Uterus (tissue), 3 donors: ENCODE measurements at regions not wholly inside any gene's neighbourhood (a gene's known extent, or its start where the extent isn't known, plus 50 kb on each side); places are given as distances from the start of the nearest gene placed in this dataset.
"Not testable (repeated sequence)": the region's sequence is repeated elsewhere in the genome, so short reads cannot be mapped to it uniquely, and the experiment has no call there.

ENCODE experiments used
- DNase-seq, 2 donors: peaks; one replicate each; pipeline ENCODE4 v3.0.0-alpha.2; 2019 to 2020
- H3K27ac ChIP-seq, 2 donors: fragments of 200-600 bp; sonication (generic); 1 replicate in 1 of 2; 2 replicates in 1 of 2; pipeline ENCODE4 v1.5.1; 2016 to 2018
- H3K27me3 ChIP-seq, 2 donors: fragments of 200-600 bp; sonication (generic); one replicate each; pipeline ENCODE4 v1.5.1; 2018 to 2019; ENCODE audit warnings: control low read depth in 1 of 2
- H3K36me3 ChIP-seq, 2 donors: fragments of 200-600 bp; sonication (generic); one replicate each; pipeline ENCODE4 v1.5.1; 2019; ENCODE audit warnings: control low read depth in 1 of 2
- H3K4me1 ChIP-seq, 2 donors: fragments of 200-600 bp; sonication (generic); one replicate each; pipeline ENCODE4 v1.5.1; 2018 to 2019; ENCODE audit warnings: control low read depth in 1 of 2
- H3K4me3 ChIP-seq, 2 donors: fragments of 200-600 bp; sonication (generic); 1 replicate in 1 of 2; 2 replicates in 1 of 2; pipeline ENCODE4 v1.5.1; 2018 to 2019; ENCODE audit warnings: mild to moderate bottlenecking in 1 of 2
- H3K9me3 ChIP-seq, 2 donors: fragments of 200-600 bp; sonication (generic); one replicate each; pipeline ENCODE4 v1.5.1; 2019; ENCODE audit warnings: control low read depth in 1 of 2
- POLR2A ChIP-seq, 2 donors: fragments of 450-650 bp; IDR thresholded peaks; one replicate each; pipeline ENCODE4 v1.6.1; 2016; ENCODE audit warnings: antibody characterized with exemption in 2 of 2, mild to moderate bottlenecking in 1 of 2, moderate library complexity in 1 of 2
- intact Hi-C: fragments of 100-400 bp; cut with DNase I; formaldehyde crosslinking; loops from one replicate; pipeline ENCODE4 v1.15.1; 2023; ENCODE audit warnings: low total_unique reads
- TF ChIP-seq, protein P1 (sequence below), 4 experiments: fragments of 200-600 bp in 2 of 4; fragments of 450-650 bp in 2 of 4; sonication (generic) in 2 of 4; IDR thresholded peaks; one replicate each; pipeline ENCODE4 v1.5.1; 2016 to 2019; ENCODE audit warnings: antibody characterized with exemption in 4 of 4, mild to moderate bottlenecking in 2 of 4, moderate library complexity in 1 of 4
- donor health status: DM: yes; HTN: yes; CAD: no.

DNA sequence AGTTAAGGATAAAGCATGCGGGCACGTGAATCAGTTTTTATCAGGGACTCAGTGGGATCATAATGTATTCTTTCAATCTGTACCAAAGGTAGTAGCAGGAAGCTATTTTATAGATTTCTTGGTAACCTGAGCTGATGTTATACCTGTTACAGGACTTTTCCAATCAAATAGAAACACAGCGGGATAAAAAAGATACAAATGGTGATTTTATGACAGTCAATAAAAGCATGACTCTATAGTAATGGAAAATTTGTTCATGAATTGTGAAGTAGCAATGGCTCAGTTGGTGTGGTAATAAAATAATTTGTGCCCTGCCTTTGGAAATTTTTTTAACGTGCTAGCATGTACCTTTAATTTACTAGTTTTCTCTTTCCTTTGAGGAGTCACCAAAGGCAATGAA is 300.7 kb upstream of the CELF2 start:
- Histone ChIP-seq H3K36me3 (no peaks in the 10 kb centered on the region), H3K4me1 (no peaks in the 10 kb centered on the region), H3K27me3 (no peaks in the 10 kb centered on the region), H3K27ac (no peak overlapping the region), H3K4me3 (no peak overlapping the region), H3K9me3 (no peaks in the 10 kb centered on the region)
- TF ChIP-seq, protein P1, sequence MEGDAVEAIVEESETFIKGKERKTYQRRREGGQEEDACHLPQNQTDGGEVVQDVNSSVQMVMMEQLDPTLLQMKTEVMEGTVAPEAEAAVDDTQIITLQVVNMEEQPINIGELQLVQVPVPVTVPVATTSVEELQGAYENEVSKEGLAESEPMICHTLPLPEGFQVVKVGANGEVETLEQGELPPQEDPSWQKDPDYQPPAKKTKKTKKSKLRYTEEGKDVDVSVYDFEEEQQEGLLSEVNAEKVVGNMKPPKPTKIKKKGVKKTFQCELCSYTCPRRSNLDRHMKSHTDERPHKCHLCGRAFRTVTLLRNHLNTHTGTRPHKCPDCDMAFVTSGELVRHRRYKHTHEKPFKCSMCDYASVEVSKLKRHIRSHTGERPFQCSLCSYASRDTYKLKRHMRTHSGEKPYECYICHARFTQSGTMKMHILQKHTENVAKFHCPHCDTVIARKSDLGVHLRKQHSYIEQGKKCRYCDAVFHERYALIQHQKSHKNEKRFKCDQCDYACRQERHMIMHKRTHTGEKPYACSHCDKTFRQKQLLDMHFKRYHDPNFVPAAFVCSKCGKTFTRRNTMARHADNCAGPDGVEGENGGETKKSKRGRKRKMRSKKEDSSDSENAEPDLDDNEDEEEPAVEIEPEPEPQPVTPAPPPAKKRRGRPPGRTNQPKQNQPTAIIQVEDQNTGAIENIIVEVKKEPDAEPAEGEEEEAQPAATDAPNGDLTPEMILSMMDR (IDR thresholded peaks at IDR 0.05): no peak
- no peak for TF ChIP-seq POLR2A (IDR thresholded peaks at IDR 0.05)
- no peak for DNase-seq
- intact Hi-C loops: no loop called here

DNA sequence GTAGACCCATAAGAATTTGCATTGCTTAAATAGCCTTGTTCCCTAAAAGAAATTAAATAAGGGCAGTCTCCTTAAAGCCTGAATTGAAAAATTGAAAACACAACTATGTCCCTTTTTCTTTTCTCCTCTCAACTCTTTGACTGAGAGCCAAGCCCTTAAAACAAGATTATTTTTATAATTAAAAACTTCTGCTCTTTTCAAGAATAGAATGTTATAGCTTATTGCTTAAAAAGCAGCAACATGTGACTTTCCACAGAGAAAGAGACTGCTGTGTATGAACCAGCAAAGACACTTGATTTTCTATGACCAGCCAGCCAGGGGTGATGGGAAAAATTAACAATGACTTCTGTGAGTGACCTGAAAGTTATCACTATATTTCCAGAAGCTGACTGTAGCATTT is 295.2 kb upstream of the CELF2 start:
- DNase-seq: no peak
- Histone ChIP-seq H3K27me3 (no peaks in the 10 kb centered on the region), H3K4me1 (no peaks in the 10 kb centered on the region), H3K36me3 (no peaks in the 10 kb centered on the region), H3K9me3 (no peaks in the 10 kb centered on the region), H3K27ac (no peak overlapping the region), H3K4me3 (no peak overlapping the region)
- intact Hi-C loops: no loop called here
- no peak for TF ChIP-seq POLR2A (IDR thresholded peaks at IDR 0.05)
- TF ChIP-seq, protein P1 (IDR thresholded peaks at IDR 0.05): no peak

DNA sequence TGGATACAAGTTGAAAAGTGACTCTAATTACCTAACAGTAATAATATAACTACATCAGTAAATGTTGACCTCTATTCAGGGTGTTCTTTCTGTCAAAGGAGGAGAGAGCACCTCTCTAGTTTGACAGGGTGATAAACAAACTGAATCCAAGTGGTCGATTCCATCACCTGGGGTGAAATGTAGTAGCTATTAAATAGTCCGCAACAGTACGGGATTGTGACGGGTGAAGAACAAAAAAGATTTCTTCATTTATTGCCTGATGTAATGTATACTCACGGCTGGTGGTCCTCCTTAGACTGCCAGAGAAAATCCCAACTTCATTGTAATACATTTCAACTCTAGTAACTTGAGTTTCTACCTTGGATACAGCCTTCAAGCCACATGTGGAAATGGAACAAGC is 292.5 kb upstream of the CELF2 start:
- H3K27me3 ChIP-seq: no peaks in the 10 kb centered on the region
- DNase-seq: no peak
- no peak overlapping the region for H3K27ac ChIP-seq
- H3K4me1 ChIP-seq: no peaks in the 10 kb centered on the region
- H3K4me3 ChIP-seq: no peak overlapping the region
- H3K36me3 ChIP-seq: no peaks in the 10 kb centered on the region
- H3K9me3 ChIP-seq: no peaks in the 10 kb centered on the region
- intact Hi-C loops: no loop called here
- TF ChIP-seq, protein P1 (IDR thresholded peaks at IDR 0.05): no peak
- no peak for TF ChIP-seq POLR2A (IDR thresholded peaks at IDR 0.05)

DNA sequence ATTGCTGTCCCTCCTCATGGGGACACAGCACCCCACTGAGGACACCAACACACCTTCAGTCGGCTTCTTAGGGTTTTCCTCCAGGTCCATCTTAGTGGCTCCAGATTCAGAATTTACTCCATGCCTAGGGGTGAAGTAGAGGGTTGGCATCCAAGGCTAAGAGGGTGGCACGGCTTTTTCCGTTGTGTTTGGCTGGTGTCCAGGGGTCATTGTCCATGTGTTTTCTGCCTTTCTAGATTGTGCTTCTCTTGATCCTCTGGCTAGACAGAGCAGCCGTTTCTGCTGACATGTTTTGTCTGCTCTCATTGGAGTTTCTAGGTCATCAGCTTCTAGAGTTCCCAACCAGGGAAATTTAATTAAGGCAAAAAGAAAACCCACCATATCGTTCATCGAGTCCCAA is 291.6 kb upstream of the CELF2 start:
- no peaks in the 10 kb centered on the region for H3K36me3 ChIP-seq
- H3K27ac ChIP-seq: no peak overlapping the region
- intact Hi-C loops: no loop called here
- no peaks in the 10 kb centered on the region for H3K27me3 ChIP-seq
- TF ChIP-seq, protein P1 (IDR thresholded peaks at IDR 0.05): no peak
- TF ChIP-seq POLR2A (IDR thresholded peaks at IDR 0.05): no peak
- no peaks in the 10 kb centered on the region for H3K4me1 ChIP-seq
- no peaks in the 10 kb centered on the region for H3K9me3 ChIP-seq
- no peak for DNase-seq
- no peak overlapping the region for H3K4me3 ChIP-seq

DNA sequence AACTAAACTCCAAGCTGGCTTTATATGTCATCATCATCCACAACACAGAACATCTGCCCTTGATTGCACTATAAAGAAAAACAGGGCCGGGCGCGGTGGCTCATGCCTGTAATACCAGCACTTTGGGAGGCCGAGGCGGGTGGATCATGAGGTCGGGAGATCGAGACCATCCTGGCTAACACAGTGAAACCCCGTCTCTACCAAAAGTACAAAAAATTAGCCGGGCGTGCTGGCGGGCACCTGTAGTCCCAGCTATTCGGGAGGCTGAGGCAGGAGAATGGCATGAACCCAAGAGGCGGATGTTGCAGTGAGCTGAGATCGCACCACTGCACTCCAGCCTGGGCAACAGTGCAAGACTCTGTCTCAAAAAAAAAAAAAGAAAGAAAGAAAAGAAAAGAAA is 290.3 kb upstream of the CELF2 start:
- H3K27ac ChIP-seq, DNase-seq, H3K36me3 ChIP-seq, H3K4me1 ChIP-seq, H3K27me3 ChIP-seq, intact Hi-C loops, H3K4me3 ChIP-seq, H3K9me3 ChIP-seq: not testable (repeated sequence)

DNA sequence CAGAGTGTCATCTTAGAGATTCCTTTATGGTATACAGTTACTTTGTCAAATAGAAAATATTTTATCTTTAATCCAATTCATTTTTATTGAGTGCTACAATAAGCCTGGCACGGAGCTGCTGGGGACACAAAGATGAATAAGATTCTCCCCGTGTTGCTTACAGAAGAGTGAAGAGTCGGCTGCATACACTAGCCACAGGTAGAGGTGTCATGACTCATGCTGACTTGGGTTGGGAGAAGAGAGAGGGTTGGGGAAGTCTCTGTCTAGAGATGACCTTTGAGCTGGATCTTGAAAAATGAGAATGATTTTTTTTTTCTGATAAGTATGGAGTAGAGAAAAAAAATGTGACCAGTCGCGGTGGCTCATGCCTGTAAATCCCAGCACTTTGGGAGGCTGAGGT is 289.9 kb upstream of the CELF2 start:
- Histone ChIP-seq H3K4me1 (no peaks in the 10 kb centered on the region), H3K27me3 (no peaks in the 10 kb centered on the region), H3K36me3 (no peaks in the 10 kb centered on the region), H3K9me3 (no peaks in the 10 kb centered on the region), H3K27ac (no peak overlapping the region), H3K4me3 (no peak overlapping the region)
- no peak for TF ChIP-seq POLR2A (IDR thresholded peaks at IDR 0.05)
- TF ChIP-seq, protein P1 (IDR thresholded peaks at IDR 0.05): no peak
- no peak for DNase-seq
- intact Hi-C loops: no loop called here
